Inflammatory macrophage treated with lipopolysaccharide for 4 hours (primary cell): ENCODE measurements at regions not wholly inside any gene's neighbourhood (a gene's known extent, or its start where the extent isn't known, plus 50 kb on each side); places are given as distances from the start of the nearest gene placed in this dataset.

Experiments
- DNase-seq: peaks from one replicate; pipeline ENCODE4 v3.0.0-alpha.2; 2020

DNA sequence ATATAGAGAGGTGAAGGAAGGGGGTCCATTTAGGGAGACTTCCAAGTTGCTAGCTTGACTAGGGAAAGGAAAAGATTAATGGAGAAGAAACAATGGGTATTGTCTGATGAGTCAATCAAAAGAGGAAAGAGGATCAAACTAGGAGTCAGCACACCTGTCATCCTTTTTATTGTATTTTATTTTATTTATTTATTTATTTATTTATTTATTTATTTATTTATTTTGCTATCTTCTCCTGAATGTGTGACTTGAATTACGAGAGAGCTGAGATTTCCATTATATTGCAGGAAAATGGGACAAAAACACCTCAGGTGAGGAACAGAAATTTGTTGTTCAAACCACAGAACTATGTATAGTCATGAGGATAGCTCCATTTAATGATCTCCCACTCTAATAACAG lies 58.9 kb downstream of the NUDT11 start:
- DNase-seq, result no peak

- DNase-seq, result no peak
Observed at GRCh38 chrX:51435101-51435500, 61.3 kb downstream of the NUDT11 start.

DNA sequence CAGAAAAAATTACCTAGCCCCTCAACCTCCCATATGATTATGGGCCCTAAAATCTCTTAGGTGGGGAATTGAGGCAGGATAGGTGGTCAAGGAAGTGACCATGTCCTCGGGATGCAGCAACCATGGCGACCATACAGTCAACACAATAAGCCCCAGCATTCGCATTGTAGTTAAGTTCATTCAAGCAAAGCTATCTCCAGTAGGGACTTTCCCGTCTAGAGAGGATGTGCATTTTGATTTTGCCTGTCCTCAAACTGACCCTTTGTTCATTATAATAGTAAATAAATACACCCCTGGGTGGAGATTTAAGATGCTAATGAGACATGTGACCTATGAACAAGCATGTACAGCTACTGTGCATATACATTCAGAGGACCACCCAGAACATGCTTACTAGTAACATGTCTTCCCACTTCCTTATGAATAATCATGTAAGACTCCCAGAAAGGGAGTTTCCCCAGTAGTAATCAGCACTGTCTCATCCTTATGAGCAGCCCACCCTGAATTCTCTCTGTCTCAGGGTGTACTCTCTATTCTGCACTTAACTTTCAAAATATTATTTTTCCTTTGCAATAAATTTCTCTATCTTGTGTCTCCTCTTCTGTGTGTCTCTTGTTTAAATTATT lies 74.3 kb downstream of the NUDT11 start:
- no peak for DNase-seq

DNA sequence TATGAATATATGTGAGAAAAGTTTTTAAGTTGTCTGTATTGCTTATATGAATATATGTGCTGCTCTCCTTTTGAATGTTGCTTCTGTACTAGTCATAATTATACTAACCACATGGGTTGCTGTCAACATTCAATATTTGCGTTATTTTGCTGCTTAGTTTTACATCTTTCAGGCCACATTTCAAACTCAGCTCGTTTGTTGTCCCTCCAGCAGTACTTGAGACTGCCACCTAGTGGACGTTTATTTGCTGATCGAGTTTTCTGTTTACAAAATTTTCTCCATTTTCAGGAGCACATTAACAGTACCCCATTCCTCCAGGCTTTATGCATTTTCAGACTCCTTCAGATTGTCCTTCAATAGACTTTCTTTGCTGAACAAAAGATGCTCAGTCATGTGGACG lies 75.8 kb downstream of the NUDT11 start:
- DNase-seq, result peak; percentile 9

DNA sequence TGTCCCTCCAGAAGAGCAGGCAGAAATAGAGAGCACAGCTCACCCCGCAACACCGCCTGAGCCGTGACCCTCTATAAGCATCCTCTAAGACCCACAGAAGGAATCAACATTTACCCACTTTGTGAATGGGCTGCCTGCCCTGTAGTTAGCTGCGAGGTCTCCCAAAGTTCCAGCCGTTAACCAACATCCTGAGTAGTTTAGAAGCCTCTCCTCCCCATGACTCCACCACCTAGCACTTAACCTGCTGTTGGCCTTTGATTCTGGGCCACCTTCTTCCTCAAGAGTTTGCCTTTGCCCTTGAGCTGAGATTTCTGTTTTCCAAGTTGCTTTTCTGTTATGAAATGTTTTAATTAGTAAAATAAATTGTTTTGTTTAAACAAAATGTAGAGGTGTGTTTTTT lies 75.8 kb downstream of the NUDT10 start:
- no peak for DNase-seq

DNA sequence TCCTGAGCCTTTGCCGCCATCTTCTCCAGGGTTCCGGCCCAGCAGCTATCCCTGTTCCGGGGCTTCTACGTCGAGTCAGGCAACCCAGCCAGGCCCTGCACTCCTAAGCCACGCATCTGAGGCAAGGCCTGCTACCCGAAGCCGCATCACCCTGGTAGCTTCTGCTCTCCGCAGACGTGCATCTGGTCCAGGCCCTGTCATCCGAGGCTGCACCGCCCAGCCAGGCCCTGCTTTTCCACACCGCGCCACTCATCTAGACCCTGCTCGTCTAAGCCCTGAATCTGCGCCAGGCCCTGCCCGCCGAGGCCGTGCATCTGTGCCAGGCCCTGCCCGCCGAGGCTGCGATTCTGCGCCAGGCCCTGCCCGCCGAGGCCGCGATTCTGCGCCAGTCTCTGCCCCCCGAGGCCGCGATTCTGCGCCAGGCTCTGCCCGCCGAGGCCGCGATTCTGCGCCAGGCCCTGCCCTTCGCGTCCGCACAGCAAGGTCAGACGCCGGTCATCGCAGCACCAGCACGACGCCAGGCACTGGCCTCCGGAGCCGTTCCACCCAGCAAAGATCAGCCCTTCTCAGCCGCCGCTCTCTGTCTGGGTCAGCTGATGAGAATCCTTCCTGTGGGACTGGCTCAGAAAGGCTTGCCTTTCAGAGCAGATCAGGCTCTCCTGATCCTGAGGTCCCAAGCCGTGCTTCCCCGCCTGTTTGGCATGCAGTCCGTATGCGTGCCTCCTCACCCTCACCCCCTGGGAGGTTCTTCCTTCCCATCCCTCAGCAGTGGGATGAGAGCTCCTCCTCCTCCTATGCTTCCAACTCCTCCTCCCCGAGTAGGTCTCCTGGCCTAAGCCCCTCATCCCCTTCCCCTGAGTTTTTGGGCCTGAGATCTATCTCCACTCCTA lies 75.1 kb downstream of the NUDT10 start:
- DNase-seq, result no peak

DNA sequence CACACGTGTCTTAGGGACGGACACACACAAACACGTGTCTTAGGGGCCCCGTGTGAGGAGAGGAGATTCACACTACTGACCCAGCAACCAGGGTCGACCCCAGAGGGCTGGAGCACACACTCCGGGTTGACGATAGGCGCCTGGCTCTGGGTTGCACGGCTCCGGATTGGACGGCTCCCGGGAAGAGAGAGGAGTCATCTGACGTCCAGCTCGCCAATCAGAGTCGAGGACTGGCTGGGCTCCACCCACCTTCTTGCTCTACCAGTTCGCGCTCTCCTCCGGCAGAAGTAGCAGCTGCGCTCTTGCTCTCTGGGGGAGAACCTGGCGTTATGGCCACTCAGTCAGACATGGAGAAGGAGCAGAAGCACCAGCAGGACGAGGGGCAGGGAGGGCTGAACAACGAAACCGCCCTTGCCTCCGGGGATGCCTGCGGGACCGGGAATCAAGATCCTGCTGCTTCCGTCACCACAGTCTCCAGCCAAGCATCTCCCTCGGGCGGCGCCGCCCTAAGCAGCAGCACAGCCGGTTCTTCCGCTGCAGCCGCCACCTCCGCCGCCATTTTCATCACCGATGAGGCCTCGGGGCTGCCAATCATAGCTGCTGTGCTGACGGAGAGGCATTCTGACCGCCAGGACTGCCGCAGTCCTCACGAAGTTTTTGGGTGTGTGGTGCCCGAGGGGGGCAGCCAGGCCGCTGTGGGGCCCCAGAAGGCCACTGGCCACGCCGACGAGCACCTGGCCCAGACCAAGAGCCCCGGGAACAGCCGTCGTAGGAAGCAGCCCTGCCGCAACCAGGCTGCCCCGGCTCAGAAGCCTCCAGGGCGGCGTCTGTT lies 74.3 kb downstream of the NUDT10 start:
- no peak for DNase-seq

DNA sequence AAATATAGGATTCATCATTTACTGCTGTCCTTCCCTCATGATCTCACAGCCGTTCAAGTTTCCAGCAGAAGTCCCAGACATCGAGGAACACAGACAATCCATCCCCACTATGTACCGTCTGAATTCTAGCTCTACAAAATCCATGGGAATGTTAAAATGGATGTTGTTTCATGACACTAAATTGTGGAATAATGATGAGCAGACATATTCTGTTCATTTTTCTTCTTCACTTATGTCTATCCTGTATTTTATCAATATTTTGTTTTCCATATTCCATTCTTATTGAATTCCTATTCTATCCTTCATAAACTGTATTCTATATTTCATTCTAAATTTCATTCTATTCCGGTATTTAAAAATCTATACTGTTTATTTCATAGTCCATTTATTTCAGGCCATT lies 71.8 kb downstream of the NUDT10 start:
- DNase-seq, result no peak

DNA sequence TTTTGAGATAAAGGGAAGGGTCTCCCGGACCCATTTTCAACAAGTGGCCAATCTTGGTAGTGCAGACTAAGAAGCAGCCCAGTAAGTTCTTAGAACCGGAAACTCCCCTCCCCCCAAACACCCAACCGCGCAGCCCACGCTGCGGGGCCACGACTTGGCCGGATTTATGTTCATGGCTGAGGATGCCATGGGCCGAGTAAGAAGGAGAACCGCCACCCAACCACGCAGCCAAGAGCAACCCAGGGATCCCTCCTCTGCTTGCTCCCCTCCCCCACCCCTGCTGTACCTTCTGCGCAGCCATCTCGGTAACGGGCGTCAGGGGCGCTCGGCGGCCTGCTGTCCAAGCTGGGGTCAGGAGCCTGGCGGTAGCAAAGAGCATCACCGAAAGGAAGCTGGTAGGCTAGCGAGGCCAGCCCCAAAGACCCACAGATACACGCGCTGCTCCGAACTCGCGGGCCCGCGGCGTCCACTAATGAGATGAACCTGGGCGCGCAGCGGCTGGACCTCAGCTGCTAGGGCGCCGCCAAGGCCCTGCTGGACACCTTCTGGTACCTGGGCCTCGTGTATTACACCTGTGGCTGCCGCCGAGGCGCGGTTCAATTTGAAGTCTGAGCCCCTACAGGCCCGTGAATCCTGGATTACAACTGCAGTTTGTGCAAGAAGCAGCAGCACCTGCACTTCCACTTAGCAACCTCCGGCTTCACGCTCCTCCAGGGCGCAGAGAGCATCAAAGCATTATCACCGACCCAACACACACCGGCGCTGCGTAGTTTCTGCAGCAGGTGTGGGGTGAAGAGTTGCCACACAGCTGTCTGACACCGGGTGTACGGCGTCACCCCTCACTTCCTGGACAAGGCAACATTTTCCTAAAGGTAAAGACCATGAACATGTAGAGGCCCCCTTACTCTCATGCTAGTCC lies 63.4 kb downstream of the NUDT10 start:
- no peak for DNase-seq

- no peak for DNase-seq
Observed at GRCh38 chrX:51395480-51395809, 62.8 kb downstream of the NUDT10 start.
